Lower leg skin (tissue), 3 donors: ENCODE measurements at regions not wholly inside any gene's neighbourhood (a gene's known extent, or its start where the extent isn't known, plus 50 kb on each side); places are given as distances from the start of the nearest gene placed in this dataset.

Experiments
- CTCF ChIP-seq, 3 donors: fragments of 450-650 bp; IDR thresholded peaks; one replicate each; pipeline ENCODE4 v1.5.1; 2016; ENCODE audit warnings: antibody characterized with exemption in 3 of 3, mild to moderate bottlenecking in 3 of 3, moderate library complexity in 2 of 3
- POLR2A ChIP-seq, 2 donors: fragments of 450-650 bp; IDR thresholded peaks; one replicate each; pipeline ENCODE4 v1.6.1; 2016 to 2017; ENCODE audit warnings: antibody characterized with exemption in 2 of 2, mild to moderate bottlenecking in 1 of 2, moderate library complexity in 1 of 2

DNA sequence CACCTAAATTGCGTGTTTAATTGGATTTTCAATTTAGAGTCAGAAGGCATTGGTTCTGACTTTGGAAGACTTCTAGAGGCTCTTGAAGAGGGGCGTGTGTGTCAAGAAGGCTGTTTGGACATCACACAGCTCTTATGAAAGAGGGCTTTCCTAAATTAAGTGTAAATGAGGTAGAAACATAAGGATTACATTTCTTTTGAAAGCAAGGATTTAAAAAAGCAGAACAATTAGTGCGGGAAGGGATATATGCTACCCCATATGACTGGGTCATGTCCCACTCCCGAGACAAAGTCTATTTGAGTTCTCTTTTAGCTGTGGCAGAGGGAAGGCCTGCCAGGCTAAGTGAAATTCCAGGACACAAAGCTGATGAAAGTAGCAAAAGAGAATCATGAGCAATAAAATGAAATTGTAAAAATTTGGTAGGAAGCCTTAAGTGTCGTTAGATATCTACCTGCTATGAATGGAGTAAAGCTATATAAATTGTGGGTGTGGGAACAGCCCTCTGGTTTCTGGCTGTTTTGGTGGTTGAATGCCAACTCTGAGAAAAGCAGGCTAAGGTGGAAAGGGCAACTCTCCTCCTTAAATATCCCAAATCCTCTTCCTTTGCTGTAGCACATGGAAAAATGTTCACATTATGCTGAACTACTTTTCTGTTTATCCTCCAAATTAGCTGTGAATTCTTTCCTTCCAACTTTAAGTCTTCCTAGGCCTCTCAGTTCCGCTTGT lies 100.6 kb upstream of the TSC22D2 start:
- TF ChIP-seq CTCF (IDR thresholded peaks at IDR 0.05) = no peak
- TF ChIP-seq POLR2A (IDR thresholded peaks at IDR 0.05) = no peak
